22Rv1 (cell line): ENCODE measurements at regions not wholly inside any gene's neighbourhood (a gene's known extent, or its start where the extent isn't known, plus 50 kb on each side); places are given as distances from the start of the nearest gene placed in this dataset.
A peak's percentile ranks its signal among the peaks of the same experiment; 100 is the strongest.

Experiments
- H3K27ac ChIP-seq: fragments of 450-650 bp; 2 replicates; pipeline ENCODE4 v1.5.1; 2017
- ZFX ChIP-seq: fragments of 450-650 bp; IDR thresholded peaks from 2 replicates; pipeline ENCODE4 v1.6.1; 2017; ENCODE audit warnings: antibody characterized with exemption, borderline replicate concordance
- TF ChIP-seq, protein P1 (sequence below): fragments of 450-650 bp; IDR thresholded peaks from 2 replicates; pipeline ENCODE4 v1.5.1; 2017; ENCODE audit warnings: mild to moderate bottlenecking

- peak overlapping the region; percentile 84; the same call in 1 of the 2 replicates for H3K27ac ChIP-seq
- TF ChIP-seq ZFX: no peak
- TF ChIP-seq, protein P1, sequence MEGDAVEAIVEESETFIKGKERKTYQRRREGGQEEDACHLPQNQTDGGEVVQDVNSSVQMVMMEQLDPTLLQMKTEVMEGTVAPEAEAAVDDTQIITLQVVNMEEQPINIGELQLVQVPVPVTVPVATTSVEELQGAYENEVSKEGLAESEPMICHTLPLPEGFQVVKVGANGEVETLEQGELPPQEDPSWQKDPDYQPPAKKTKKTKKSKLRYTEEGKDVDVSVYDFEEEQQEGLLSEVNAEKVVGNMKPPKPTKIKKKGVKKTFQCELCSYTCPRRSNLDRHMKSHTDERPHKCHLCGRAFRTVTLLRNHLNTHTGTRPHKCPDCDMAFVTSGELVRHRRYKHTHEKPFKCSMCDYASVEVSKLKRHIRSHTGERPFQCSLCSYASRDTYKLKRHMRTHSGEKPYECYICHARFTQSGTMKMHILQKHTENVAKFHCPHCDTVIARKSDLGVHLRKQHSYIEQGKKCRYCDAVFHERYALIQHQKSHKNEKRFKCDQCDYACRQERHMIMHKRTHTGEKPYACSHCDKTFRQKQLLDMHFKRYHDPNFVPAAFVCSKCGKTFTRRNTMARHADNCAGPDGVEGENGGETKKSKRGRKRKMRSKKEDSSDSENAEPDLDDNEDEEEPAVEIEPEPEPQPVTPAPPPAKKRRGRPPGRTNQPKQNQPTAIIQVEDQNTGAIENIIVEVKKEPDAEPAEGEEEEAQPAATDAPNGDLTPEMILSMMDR: no peak
Observed at GRCh38 chr18:22467760-22468553, 50.2 kb upstream of the CTAGE1 start.

GRCh38 chr18:22468554-22468891, 50.8 kb upstream of the CTAGE1 start:
- H3K27ac ChIP-seq: no peak overlapping the region
- TF ChIP-seq ZFX: no peak
- TF ChIP-seq, protein P1: no peak

- H3K27ac ChIP-seq: no peak overlapping the region
- no peak for TF ChIP-seq ZFX
- TF ChIP-seq, protein P1: no peak
Observed at GRCh38 chr18:22469061-22469734, 51.5 kb upstream of the CTAGE1 start.

DNA sequence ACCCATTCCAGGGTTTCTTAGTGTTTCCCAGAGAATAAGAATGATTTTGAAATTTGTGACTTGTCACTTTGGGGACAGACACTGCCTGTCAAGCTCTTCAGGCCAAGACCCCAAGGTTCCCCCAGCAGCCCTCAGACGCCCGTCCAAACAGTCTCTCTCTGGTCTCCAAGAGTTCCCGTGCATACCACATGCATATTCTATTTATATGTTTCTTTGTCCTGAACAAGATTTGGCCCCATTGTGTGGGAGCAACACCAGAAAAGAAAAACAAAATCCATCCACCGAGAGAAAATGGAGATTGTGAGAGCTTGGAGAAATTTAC, 52.2 kb upstream of the CTAGE1 start:
- peak overlapping the region; percentile 74; the same call in 1 of the 2 replicates for H3K27ac ChIP-seq

DNA sequence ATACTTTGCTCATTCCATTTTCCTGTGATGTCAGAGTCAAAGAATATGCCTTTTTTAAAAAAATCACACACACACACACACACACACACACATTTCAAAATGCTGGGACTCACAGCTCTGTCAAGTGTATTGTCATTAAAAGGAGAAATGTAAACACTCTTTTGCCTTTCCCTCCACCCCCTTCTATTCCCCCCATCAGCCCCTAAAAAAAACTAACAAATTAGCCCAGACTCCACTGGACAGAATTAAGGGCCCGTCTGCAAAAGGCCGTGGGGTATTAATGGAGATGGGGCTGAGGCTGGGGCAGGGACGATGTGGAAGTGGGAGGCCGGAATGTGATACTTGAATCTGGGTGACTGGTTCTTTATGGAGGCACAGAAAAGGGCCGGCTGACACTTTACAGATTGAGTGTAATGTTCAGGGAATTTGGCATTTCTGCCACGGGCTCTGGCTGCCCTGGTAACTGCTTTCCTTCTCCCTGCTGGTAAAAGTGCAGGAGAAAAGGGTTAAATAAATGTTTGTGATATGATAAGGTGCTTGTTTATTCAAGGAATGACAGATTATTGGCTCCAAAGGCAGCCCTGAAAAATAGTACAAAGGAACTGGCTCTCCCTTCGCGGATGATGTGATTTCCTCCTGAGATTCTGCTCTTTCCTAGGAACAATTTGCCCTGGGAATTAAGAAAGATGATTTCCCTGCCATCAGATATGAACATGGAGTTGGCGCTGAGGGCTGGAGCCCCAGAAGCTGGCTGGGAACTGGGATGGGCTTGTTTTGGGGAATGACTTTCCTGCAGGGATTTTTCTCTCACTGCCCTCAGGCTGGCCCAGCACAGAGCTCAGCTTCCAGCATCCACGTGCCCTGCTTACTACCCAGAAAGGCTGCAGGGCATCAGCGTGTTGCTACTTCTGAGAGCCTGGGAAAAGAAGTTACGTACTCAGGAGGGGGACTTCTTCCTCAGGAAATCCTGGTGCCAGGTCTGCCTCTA, 52.8 kb upstream of the CTAGE1 start:
- TF ChIP-seq, protein P1: no peak
- H3K27ac ChIP-seq: peak overlapping the region; percentile 74

More for the DNA sequence above, 52.2 kb upstream of the CTAGE1 start:
- no peak for TF ChIP-seq ZFX
- TF ChIP-seq, protein P1: no peak

GRCh38 chr18:22471546-22472131, 53.9 kb upstream of the CTAGE1 start:
- peak overlapping the region; percentile 74 for H3K27ac ChIP-seq
- TF ChIP-seq ZFX: no peak
- TF ChIP-seq, protein P1: no peak
